ENCODE measurements at regions not wholly inside any gene's neighbourhood (a gene's known extent, or its start where the extent isn't known, plus 50 kb on each side); places are given as distances from the start of the nearest gene placed in this dataset.

DNA sequence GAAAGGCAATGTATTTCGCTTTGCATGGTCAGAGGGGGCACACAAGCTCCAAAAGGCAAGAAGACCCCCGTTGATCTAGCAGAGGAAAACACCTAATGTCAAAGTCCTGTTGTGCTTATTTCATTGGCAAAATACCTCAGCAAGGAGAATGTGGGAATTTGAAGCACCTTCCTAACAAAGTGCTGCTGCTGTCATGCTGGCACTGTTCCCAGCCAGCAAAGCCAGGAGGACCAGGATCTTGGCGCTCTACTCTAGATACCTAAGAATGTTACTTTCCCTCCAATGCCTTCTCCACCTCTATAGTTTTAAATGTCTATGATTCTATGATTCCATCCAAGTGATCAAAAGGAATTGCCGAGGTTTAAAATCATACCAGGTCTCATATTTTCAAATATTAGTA, 867.9 kb upstream of the POU3F3 start:
- TF ChIP-seq SP1 (IDR thresholded peaks at IDR 0.05; ENCODE audit: low read depth) (no peak), RAD21 (IDR thresholded peaks at IDR 0.05; ENCODE audit: low read depth) (no peak), EZH2 (IDR thresholded peaks at IDR 0.05) (no peak), CEBPB (IDR thresholded peaks at IDR 0.05; ENCODE audit: low read depth) (no peak), TCF7L2 (IDR thresholded peaks at IDR 0.05; ENCODE audit: borderline replicate concordance, extremely low read depth, insufficient read depth, insufficient read length) (no peak), EZH2phosphoT487 (IDR thresholded peaks at IDR 0.05; ENCODE audit: borderline replicate concordance) (no peak), POLR2AphosphoS5 (IDR thresholded peaks at IDR 0.05; ENCODE audit: low read depth, low read length) (no peak), JUND (IDR thresholded peaks at IDR 0.05) (no peak), POLR2A (IDR thresholded peaks at IDR 0.05; ENCODE audit: borderline replicate concordance, extremely low read depth, insufficient read depth, insufficient read length) (no peak), SRF (IDR thresholded peaks at IDR 0.05; ENCODE audit: low read depth) (no peak)
- TF ChIP-seq, protein P1, sequence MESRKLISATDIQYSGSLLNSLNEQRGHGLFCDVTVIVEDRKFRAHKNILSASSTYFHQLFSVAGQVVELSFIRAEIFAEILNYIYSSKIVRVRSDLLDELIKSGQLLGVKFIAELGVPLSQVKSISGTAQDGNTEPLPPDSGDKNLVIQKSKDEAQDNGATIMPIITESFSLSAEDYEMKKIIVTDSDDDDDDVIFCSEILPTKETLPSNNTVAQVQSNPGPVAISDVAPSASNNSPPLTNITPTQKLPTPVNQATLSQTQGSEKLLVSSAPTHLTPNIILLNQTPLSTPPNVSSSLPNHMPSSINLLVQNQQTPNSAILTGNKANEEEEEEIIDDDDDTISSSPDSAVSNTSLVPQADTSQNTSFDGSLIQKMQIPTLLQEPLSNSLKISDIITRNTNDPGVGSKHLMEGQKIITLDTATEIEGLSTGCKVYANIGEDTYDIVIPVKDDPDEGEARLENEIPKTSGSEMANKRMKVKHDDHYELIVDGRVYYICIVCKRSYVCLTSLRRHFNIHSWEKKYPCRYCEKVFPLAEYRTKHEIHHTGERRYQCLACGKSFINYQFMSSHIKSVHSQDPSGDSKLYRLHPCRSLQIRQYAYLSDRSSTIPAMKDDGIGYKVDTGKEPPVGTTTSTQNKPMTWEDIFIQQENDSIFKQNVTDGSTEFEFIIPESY (IDR thresholded peaks at IDR 0.05; ENCODE audit: extremely low read depth, insufficient replicate concordance, low read length), result no peak
- TF ChIP-seq, protein P2, sequence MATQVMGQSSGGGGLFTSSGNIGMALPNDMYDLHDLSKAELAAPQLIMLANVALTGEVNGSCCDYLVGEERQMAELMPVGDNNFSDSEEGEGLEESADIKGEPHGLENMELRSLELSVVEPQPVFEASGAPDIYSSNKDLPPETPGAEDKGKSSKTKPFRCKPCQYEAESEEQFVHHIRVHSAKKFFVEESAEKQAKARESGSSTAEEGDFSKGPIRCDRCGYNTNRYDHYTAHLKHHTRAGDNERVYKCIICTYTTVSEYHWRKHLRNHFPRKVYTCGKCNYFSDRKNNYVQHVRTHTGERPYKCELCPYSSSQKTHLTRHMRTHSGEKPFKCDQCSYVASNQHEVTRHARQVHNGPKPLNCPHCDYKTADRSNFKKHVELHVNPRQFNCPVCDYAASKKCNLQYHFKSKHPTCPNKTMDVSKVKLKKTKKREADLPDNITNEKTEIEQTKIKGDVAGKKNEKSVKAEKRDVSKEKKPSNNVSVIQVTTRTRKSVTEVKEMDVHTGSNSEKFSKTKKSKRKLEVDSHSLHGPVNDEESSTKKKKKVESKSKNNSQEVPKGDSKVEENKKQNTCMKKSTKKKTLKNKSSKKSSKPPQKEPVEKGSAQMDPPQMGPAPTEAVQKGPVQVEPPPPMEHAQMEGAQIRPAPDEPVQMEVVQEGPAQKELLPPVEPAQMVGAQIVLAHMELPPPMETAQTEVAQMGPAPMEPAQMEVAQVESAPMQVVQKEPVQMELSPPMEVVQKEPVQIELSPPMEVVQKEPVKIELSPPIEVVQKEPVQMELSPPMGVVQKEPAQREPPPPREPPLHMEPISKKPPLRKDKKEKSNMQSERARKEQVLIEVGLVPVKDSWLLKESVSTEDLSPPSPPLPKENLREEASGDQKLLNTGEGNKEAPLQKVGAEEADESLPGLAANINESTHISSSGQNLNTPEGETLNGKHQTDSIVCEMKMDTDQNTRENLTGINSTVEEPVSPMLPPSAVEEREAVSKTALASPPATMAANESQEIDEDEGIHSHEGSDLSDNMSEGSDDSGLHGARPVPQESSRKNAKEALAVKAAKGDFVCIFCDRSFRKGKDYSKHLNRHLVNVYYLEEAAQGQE (IDR thresholded peaks at IDR 0.05; ENCODE audit: low read depth), result no peak
- TF ChIP-seq, protein P3, sequence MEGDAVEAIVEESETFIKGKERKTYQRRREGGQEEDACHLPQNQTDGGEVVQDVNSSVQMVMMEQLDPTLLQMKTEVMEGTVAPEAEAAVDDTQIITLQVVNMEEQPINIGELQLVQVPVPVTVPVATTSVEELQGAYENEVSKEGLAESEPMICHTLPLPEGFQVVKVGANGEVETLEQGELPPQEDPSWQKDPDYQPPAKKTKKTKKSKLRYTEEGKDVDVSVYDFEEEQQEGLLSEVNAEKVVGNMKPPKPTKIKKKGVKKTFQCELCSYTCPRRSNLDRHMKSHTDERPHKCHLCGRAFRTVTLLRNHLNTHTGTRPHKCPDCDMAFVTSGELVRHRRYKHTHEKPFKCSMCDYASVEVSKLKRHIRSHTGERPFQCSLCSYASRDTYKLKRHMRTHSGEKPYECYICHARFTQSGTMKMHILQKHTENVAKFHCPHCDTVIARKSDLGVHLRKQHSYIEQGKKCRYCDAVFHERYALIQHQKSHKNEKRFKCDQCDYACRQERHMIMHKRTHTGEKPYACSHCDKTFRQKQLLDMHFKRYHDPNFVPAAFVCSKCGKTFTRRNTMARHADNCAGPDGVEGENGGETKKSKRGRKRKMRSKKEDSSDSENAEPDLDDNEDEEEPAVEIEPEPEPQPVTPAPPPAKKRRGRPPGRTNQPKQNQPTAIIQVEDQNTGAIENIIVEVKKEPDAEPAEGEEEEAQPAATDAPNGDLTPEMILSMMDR (IDR thresholded peaks at IDR 0.05 in 2 of 3, conservative IDR thresholded peaks at IDR 0.05 in 1 of 3; ENCODE audit: borderline replicate concordance in 1 of 3, insufficient read depth in 1 of 3, low read depth in 2 of 3, low read length in 2 of 3), result no peak
- TF ChIP-seq, protein P4, sequence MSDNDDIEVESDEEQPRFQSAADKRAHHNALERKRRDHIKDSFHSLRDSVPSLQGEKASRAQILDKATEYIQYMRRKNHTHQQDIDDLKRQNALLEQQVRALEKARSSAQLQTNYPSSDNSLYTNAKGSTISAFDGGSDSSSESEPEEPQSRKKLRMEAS (IDR thresholded peaks at IDR 0.05), result no peak
